ENCODE measurements at regions not wholly inside any gene's neighbourhood (a gene's known extent, or its start where the extent isn't known, plus 50 kb on each side); places are given as distances from the start of the nearest gene placed in this dataset.

DNA sequence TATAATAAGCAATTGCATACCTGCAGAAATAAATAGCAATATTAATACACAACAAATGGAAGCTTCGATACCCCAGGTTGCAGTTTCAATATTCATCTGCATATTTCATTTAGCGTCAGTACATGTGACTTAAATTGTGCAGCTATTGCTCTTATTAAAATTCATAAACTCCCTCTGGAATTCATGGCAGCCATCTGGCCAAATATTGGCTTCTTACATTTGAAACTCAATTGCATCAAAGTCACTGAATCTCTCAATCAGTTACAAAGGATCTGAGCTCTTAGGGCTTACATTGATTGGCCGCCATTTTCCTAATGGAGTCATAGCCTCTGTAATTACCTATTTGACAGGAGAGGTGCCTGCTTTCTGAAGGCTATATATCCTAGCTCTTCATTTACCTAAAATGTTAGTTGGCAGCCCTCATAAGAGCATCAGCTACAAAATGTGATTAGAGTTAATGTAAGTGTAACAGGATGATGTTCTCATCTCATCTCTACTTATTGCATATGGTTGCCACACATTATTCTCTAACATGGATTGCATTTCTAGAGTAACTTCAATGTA lies 453.5 kb downstream of the CAAP1 start:
- no peak for TF ChIP-seq Cebpa-rat (IDR thresholded peaks at IDR 0.05)
- Histone ChIP-seq H3K9me3 (no peaks in the 10 kb centered on the region), H3K9ac (no peak overlapping the region), H3K27ac (no peak overlapping the region), H4K20me1 (no peaks in the 10 kb centered on the region), H3K4me2 (no peak overlapping the region), H3K4me3 (no peak overlapping the region), H3K4me1 (peaks cover 7% of the 10 kb centered on the region; the same call in 1 of the 2 replicates), H3K36me3 (no peaks in the 10 kb centered on the region), H3K27me3 (no peaks in the 10 kb centered on the region)

DNA sequence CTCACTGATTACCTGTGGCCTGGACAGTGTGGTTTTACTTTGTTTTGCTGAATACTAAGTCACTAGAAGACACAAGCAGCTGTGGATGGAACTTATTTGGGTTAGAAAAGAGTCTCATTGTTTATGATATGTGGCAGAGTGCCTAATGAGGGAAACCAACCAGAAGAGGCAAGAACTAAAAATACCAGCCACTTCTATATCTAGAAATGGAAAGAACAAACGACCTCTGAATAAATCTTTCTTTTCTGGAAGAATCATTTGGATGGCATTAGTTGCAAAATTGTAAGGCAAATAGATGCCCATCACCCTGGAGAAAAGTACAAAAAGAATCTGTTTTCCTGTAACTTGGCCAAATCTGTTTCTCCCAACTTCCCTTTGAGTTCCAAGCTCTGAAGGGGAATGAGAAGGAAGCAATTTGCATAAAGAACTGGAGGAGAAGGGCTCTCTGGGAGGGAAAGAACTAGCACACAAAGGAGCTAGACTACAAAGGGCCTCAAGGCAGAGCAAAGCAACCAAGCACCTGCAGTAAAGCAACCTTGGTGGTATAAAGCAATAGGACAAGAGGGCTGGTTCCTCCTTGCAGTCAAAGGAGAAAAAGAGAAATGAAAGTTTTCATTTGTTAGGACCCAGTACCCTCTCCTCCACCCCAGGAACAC lies 455.4 kb downstream of the CAAP1 start:
- H3K36me3 ChIP-seq, result no peaks in the 10 kb centered on the region
- no peak for TF ChIP-seq Cebpa-rat (IDR thresholded peaks at IDR 0.05)

DNA sequence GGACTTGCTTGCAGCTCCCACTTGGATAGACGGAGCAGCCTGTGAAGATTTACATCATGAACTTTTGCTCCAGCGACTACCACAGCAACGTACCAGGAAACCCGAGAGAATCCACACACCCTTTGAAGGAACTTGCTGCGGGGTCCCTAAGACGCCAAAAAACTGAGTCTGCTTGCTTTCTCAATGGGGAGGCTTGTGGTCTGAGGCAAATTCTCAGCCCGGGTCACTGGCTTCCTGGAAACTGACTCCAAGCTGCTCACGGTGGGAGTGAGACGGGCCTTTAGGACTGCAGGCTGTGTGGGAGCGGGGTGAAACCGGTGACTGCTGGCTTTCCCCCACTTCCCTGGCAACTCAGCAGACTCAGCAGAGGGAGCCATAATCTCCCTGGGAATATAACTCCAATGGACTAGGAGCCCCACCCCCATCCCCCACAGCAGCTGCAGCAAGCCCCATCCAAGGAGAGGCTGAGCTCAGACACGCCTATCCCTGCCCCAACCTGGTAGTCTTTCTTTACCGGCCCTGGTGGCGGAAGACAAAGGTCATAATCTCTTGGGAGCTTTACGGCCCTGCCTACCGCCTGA lies 466.0 kb downstream of the CAAP1 start:
- Histone ChIP-seq H3K9me3 (no peaks in the 10 kb centered on the region), H3K4me2 (no peak overlapping the region), H3K36me3 (no peaks in the 10 kb centered on the region), H3K27me3 (no peaks in the 10 kb centered on the region), H3K9ac (no peak overlapping the region), H4K20me1 (no peaks in the 10 kb centered on the region), H3K4me1 (no peaks in the 10 kb centered on the region), H3K4me3 (no peak overlapping the region), H3K27ac (no peak overlapping the region)
- no peak for TF ChIP-seq Cebpa-rat (IDR thresholded peaks at IDR 0.05)

More for the DNA sequence above, 455.4 kb downstream of the CAAP1 start:
- Histone ChIP-seq H3K27me3 (no peaks in the 10 kb centered on the region), H3K4me2 (no peak overlapping the region; the same call in 1 of the 2 replicates), H3K27ac (no peak overlapping the region), H3K9me3 (no peaks in the 10 kb centered on the region), H3K9ac (no peak overlapping the region), H3K4me1 (peaks cover 7% of the 10 kb centered on the region; the same call in 1 of the 2 replicates), H4K20me1 (no peaks in the 10 kb centered on the region), H3K4me3 (no peak overlapping the region)

DNA sequence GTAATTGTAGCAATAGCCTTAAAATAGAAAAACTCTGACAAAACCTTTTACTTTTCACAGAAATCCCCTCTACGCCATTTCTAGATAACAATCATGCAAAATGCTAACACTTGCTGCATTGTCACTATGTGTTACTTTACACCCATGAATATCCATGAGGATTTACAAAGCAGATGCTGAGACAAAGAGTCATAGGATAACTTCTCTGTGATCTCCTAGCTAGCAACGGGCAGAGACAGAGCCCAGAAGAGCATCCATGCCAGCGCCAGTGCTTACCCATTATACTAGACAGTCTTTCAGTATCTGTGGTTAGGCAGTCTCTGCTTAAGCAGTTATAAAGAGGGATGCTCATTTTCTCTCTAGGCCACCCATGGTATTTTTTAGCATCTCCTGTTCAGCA lies 474.1 kb downstream of the CAAP1 start:
- no peaks in the 10 kb centered on the region for H3K36me3 ChIP-seq
- no peaks in the 10 kb centered on the region for H3K27me3 ChIP-seq
- H3K4me3 ChIP-seq, result no peak overlapping the region
- no peaks in the 10 kb centered on the region for H4K20me1 ChIP-seq
- no peaks in the 10 kb centered on the region for H3K9me3 ChIP-seq
- no peaks in the 10 kb centered on the region for H3K4me1 ChIP-seq
- H3K27ac ChIP-seq, result no peak overlapping the region
- TF ChIP-seq Cebpa-rat (IDR thresholded peaks at IDR 0.05), result no peak
- H3K4me2 ChIP-seq, result no peak overlapping the region
- no peak overlapping the region for H3K9ac ChIP-seq

DNA sequence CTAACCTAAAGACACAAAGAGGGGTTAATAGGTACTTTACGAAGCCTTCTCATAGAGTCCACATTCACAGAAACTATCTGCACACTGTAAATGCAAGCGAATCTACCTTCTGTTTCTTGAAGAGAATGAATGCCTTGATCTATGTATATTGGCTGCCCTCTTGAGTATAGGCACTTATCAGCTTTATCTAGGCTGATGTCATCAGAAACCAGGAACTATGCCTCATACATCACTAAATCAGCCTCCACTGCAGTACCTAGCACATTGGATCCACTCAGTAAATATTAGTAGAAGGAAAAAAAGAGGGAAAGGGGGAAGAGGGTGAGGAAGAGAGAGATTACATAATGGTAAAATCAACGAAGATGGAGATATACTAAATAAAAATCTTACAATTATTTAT lies 477.1 kb downstream of the CAAP1 start:
- no peak for TF ChIP-seq Cebpa-rat (IDR thresholded peaks at IDR 0.05)

DNA sequence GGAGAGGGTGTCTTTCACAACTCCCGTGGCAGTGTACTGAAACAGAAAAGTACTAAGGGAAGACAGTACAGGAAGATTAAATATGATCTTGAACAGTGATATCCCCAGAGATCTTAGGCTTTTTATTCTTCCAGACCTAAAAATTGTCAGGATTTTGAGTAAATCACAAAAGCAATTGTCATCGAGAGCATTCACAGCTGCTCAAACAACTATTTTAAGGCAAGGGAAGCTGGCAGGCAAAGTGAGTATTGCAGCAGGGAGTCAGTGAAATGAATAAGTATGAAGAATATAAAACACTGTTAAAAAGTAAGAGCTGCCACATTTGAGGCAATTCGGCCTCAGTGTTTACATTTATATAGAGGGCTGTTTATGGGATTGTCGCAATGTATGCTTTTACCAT lies 479.0 kb downstream of the CAAP1 start:
- no peak for TF ChIP-seq Cebpa-rat (IDR thresholded peaks at IDR 0.05)
- no peak overlapping the region for H3K27ac ChIP-seq
- H3K36me3 ChIP-seq, result no peaks in the 10 kb centered on the region
- H4K20me1 ChIP-seq, result no peaks in the 10 kb centered on the region
- no peaks in the 10 kb centered on the region for H3K4me1 ChIP-seq
- no peaks in the 10 kb centered on the region for H3K27me3 ChIP-seq
- no peak overlapping the region for H3K4me2 ChIP-seq
- H3K9me3 ChIP-seq, result no peaks in the 10 kb centered on the region
- H3K9ac ChIP-seq, result no peak overlapping the region
- H3K4me3 ChIP-seq, result no peak overlapping the region

More for the DNA sequence above, 477.1 kb downstream of the CAAP1 start:
- no peak overlapping the region for H3K9ac ChIP-seq
- no peaks in the 10 kb centered on the region for H3K4me1 ChIP-seq
- no peak overlapping the region for H3K4me2 ChIP-seq
- no peaks in the 10 kb centered on the region for H3K27me3 ChIP-seq
- no peaks in the 10 kb centered on the region for H3K9me3 ChIP-seq
- no peak overlapping the region for H3K4me3 ChIP-seq
- H3K36me3 ChIP-seq, result no peaks in the 10 kb centered on the region
- no peaks in the 10 kb centered on the region for H4K20me1 ChIP-seq
- H3K27ac ChIP-seq, result no peak overlapping the region

DNA sequence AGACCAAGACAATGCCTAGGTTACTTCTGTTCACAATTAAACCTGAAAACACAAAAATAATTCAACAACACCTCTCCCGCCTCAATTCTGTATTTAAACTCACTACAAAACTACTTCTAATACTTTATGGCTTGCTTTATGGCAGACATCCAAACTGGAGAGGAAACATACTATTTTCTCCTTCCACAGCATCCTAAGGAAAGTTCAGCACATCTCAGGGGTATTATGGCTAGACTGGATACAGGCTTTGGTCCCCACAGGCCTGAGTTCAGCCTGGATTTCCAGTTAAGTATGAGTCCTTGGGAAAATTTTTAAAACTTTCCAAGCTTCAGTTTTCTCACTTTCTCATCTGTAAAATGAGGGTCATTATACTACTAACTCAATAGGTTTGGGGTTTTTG lies 480.2 kb downstream of the CAAP1 start:
- no peak overlapping the region for H3K4me2 ChIP-seq

DNA sequence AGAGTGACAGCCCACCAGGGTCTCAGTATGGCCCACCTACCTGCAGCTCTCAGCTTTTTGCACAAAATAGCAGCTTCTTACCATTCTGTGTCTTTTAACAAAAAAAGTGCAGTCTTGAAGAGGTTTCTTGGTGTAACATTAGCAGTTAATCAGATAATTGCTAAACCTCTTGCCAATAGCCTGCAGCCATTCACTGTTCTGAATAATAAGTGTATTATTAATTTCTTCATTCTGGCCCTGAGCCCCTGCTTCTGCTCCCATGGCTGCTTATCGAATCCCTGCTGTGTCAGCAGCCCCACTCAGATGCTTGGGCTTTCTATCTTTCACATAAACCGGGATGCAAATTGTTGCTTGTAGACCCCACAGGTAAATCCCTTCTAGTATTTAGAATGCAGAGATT lies 485.9 kb downstream of the CAAP1 start:
- no peaks in the 10 kb centered on the region for H4K20me1 ChIP-seq
- H3K36me3 ChIP-seq, result no peaks in the 10 kb centered on the region
- H3K9me3 ChIP-seq, result no peaks in the 10 kb centered on the region
- no peak overlapping the region for H3K27ac ChIP-seq
- no peak overlapping the region for H3K4me2 ChIP-seq
- no peaks in the 10 kb centered on the region for H3K4me1 ChIP-seq
- no peak overlapping the region for H3K9ac ChIP-seq
- no peaks in the 10 kb centered on the region for H3K27me3 ChIP-seq
- TF ChIP-seq Cebpa-rat (IDR thresholded peaks at IDR 0.05), result no peak
- no peak overlapping the region for H3K4me3 ChIP-seq

More for the DNA sequence above, 480.2 kb downstream of the CAAP1 start:
- Histone ChIP-seq H3K4me1 (no peaks in the 10 kb centered on the region), H3K4me3 (no peak overlapping the region), H3K27me3 (no peaks in the 10 kb centered on the region), H3K36me3 (no peaks in the 10 kb centered on the region), H3K9me3 (no peaks in the 10 kb centered on the region), H3K9ac (no peak overlapping the region), H4K20me1 (no peaks in the 10 kb centered on the region), H3K27ac (no peak overlapping the region)
- no peak for TF ChIP-seq Cebpa-rat (IDR thresholded peaks at IDR 0.05)

DNA sequence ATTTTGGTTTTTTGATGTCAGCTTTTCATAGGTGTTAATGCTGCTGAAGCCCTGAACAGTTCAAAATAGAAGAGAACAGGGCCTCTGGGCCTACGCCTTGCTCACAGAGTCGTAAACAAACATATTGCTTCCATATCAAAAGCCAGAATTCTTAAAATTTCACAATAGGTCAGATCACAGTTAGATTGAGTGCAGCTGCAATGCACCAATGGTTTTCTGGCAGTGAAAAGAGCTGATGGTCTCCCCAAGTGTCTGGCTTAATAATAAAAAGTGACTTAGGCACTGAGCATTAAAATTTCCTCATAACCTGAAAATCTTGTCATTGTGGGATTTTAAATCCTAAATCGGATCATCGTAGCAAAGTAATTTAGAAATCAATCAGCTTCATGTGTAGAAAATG lies 493.0 kb downstream of the CAAP1 start:
- Histone ChIP-seq H4K20me1 (no peaks in the 10 kb centered on the region), H3K9me3 (no peaks in the 10 kb centered on the region), H3K9ac (no peak overlapping the region), H3K27me3 (no peaks in the 10 kb centered on the region), H3K4me3 (no peak overlapping the region), H3K27ac (no peak overlapping the region), H3K36me3 (no peaks in the 10 kb centered on the region), H3K4me1 (peaks cover 4% of the 10 kb centered on the region; the same call in 1 of the 2 replicates), H3K4me2 (no peak overlapping the region)
- no peak for TF ChIP-seq Cebpa-rat (IDR thresholded peaks at IDR 0.05)

DNA sequence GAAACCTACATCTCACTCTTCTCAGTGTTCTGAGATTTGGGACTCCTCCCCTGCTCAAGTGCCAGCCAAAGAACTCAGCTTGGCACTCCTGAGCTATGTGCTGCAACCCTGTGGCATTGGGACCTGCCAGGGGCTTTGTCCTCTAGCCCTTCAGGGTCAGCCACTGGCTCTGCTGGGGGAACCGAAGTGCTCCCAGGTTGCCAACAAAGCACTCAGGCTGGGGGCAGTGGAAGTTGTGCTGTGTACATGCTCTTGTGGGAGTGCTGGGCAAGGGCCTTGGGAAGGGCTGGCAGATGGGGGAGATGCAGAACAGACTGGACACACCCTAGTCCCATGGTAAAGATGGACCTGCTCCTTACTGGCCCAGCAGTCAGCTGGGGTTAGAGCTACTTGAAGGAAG lies 498.6 kb downstream of the CAAP1 start:
- Histone ChIP-seq H3K9ac (no peak overlapping the region), H3K4me1 (peaks cover 4% of the 10 kb centered on the region; the same call in 1 of the 2 replicates), H4K20me1 (no peaks in the 10 kb centered on the region), H3K9me3 (peaks cover 19% of the 10 kb centered on the region), H3K27ac (no peak overlapping the region), H3K36me3 (no peaks in the 10 kb centered on the region), H3K4me2 (no peak overlapping the region), H3K4me3 (no peak overlapping the region), H3K27me3 (no peaks in the 10 kb centered on the region)
- no peak for TF ChIP-seq Cebpa-rat (IDR thresholded peaks at IDR 0.05)
